ENCODE measurements at regions not wholly inside any gene's neighbourhood (a gene's known extent, or its start where the extent isn't known, plus 50 kb on each side); places are given as distances from the start of the nearest gene placed in this dataset.

GRCh38 chr3:165538166-165538565 lies 299.1 kb downstream of the BCHE start:
- Histone ChIP-seq H3K27ac (ENCODE audit: low read length) (no peak overlapping the region), H3K4me2 (ENCODE audit: low read depth, low read length) (no peak overlapping the region), H3F3A (ENCODE audit: insufficient read depth, low read length) (no peaks in the 10 kb centered on the region), H3K4me3 (ENCODE audit: low read length) (no peak overlapping the region), H3K36me3 (replicated peaks; ENCODE audit: insufficient read depth, low read length) (no peaks in the 10 kb centered on the region), H3K9me3 (replicated peaks; ENCODE audit: insufficient read depth, low read length) (no peaks in the 10 kb centered on the region), H3K27me3 (replicated peaks; ENCODE audit: insufficient read depth, low read length) (no peaks in the 10 kb centered on the region), H2AFZ (ENCODE audit: low read length) (no peak overlapping the region), H3K9me2 (replicated peaks; ENCODE audit: insufficient read depth, low read length) (no peaks in the 10 kb centered on the region), H4K20me1 (ENCODE audit: insufficient read depth, low read length) (no peaks in the 10 kb centered on the region), H3K4me1 (ENCODE audit: low read length) (no peaks in the 10 kb centered on the region), H3K79me2 (ENCODE audit: low read length) (no peaks in the 10 kb centered on the region), H3K9ac (ENCODE audit: low read length) (no peak overlapping the region)
- TF ChIP-seq EZH2 (optimal IDR thresholded peaks at IDR 0.05; ENCODE audit: low read depth, low read length) = no peak
- no peak for TF ChIP-seq EZH2phosphoT487 (IDR thresholded peaks at IDR 0.05; ENCODE audit: low read length)
- no peak for TF ChIP-seq CTCF (IDR thresholded peaks at IDR 0.05; ENCODE audit: low read length)
- DNase-seq = no peak

- Histone ChIP-seq H3K79me2 (ENCODE audit: low read length) (no peaks in the 10 kb centered on the region), H2AFZ (ENCODE audit: low read length) (no peak overlapping the region), H3K27ac (ENCODE audit: low read length) (no peak overlapping the region), H3K9me2 (replicated peaks; ENCODE audit: insufficient read depth, low read length) (no peaks in the 10 kb centered on the region), H3K36me3 (replicated peaks; ENCODE audit: insufficient read depth, low read length) (no peaks in the 10 kb centered on the region), H3K9ac (ENCODE audit: low read length) (no peak overlapping the region), H3K27me3 (replicated peaks; ENCODE audit: insufficient read depth, low read length) (no peaks in the 10 kb centered on the region), H4K20me1 (ENCODE audit: insufficient read depth, low read length) (no peaks in the 10 kb centered on the region), H3K4me3 (ENCODE audit: low read length) (no peak overlapping the region), H3K9me3 (replicated peaks; ENCODE audit: insufficient read depth, low read length) (no peaks in the 10 kb centered on the region), H3K4me1 (ENCODE audit: low read length) (no peaks in the 10 kb centered on the region), H3F3A (ENCODE audit: insufficient read depth, low read length) (no peaks in the 10 kb centered on the region), H3K4me2 (ENCODE audit: low read depth, low read length) (no peak overlapping the region)
- TF ChIP-seq CTCF (IDR thresholded peaks at IDR 0.05; ENCODE audit: low read length) = no peak
- TF ChIP-seq EZH2phosphoT487 (IDR thresholded peaks at IDR 0.05; ENCODE audit: low read length) = no peak
- no peak for TF ChIP-seq EZH2 (optimal IDR thresholded peaks at IDR 0.05; ENCODE audit: low read depth, low read length)
- DNase-seq = no peak
These were observed 304.4 kb downstream of the BCHE start for GRCh38 chr3:165532851-165533250.

- DNase-seq = no peak
- Histone ChIP-seq H3K4me1 (ENCODE audit: low read length) (no peaks in the 10 kb centered on the region), H3K9me2 (replicated peaks; ENCODE audit: insufficient read depth, low read length) (no peaks in the 10 kb centered on the region), H3K79me2 (ENCODE audit: low read length) (no peaks in the 10 kb centered on the region), H3K4me2 (ENCODE audit: low read depth, low read length) (no peak overlapping the region), H3K4me3 (ENCODE audit: low read length) (no peak overlapping the region), H4K20me1 (ENCODE audit: insufficient read depth, low read length) (no peaks in the 10 kb centered on the region), H2AFZ (ENCODE audit: low read length) (no peak overlapping the region), H3K9me3 (replicated peaks; ENCODE audit: insufficient read depth, low read length) (no peaks in the 10 kb centered on the region), H3K9ac (ENCODE audit: low read length) (no peak overlapping the region), H3K27ac (ENCODE audit: low read length) (no peak overlapping the region), H3K27me3 (replicated peaks; ENCODE audit: insufficient read depth, low read length) (no peaks in the 10 kb centered on the region), H3F3A (ENCODE audit: insufficient read depth, low read length) (no peaks in the 10 kb centered on the region), H3K36me3 (replicated peaks; ENCODE audit: insufficient read depth, low read length) (no peaks in the 10 kb centered on the region)
- TF ChIP-seq EZH2 (optimal IDR thresholded peaks at IDR 0.05; ENCODE audit: low read depth, low read length) (no peak), CTCF (IDR thresholded peaks at IDR 0.05; ENCODE audit: low read length) (no peak), EZH2phosphoT487 (IDR thresholded peaks at IDR 0.05; ENCODE audit: low read length) (no peak)
These were observed 307.8 kb downstream of the BCHE start for GRCh38 chr3:165529451-165529850.

All from MM.1S (cell line).